Fibroblast of lung (primary cell): ENCODE measurements at regions not wholly inside any gene's neighbourhood (a gene's known extent, or its start where the extent isn't known, plus 50 kb on each side); places are given as distances from the start of the nearest gene placed in this dataset.
A peak's percentile ranks its signal among the peaks of the same experiment; 100 is the strongest.

Source experiments
- EZH2 ChIP-seq: IDR thresholded peaks from 2 replicates; pipeline ENCODE4 v1.5.1; 2012; ENCODE audit warnings: low read length, control low read depth, mild to moderate bottlenecking; ENCODE audit errors: missing control alignments
- TF ChIP-seq, protein P1 (sequence below), 2 donors: IDR thresholded peaks in 1 of 2; conservative IDR thresholded peaks in 1 of 2; 1 replicate in 1 of 2; 2 replicates in 1 of 2; pipeline ENCODE4 v1.5.1; 2011 to 2012; ENCODE audit warnings: low read length in 2 of 2, control low read depth in 1 of 2, inconsistent platforms in 1 of 2, low read depth in 1 of 2, mild to moderate bottlenecking in 1 of 2

DNA sequence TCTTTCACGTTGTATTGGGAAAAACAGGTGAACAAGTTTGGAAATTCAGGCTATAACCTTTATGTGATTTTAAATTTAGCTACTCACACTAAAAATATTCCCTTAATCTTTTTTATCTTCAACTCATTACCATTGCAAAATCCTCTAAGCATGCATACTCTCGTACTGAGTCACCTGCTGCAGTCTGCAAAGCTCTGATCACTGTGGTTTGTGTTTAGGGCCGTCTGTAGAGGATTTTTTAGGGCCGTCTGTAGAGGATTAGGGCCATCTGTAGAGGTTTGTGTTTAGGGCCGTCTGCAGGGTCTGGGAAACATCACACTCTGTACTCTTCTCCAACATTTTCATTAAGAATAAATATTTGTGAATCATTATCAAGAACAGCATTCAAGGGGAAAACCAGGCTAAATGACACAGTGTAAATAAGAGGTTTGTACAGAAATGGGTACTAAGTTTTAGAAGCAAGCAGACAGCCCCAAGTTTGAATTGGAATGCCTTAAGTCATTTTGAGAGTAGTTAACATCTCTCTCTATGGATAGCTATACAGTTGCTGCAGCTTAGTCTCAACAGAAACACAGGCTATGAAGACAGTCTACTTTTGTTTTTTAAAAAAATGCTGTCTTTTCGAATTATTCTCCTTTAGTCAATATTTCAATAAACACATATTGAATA is 155.0 kb upstream of the TSLP start:
- TF ChIP-seq, protein P1, sequence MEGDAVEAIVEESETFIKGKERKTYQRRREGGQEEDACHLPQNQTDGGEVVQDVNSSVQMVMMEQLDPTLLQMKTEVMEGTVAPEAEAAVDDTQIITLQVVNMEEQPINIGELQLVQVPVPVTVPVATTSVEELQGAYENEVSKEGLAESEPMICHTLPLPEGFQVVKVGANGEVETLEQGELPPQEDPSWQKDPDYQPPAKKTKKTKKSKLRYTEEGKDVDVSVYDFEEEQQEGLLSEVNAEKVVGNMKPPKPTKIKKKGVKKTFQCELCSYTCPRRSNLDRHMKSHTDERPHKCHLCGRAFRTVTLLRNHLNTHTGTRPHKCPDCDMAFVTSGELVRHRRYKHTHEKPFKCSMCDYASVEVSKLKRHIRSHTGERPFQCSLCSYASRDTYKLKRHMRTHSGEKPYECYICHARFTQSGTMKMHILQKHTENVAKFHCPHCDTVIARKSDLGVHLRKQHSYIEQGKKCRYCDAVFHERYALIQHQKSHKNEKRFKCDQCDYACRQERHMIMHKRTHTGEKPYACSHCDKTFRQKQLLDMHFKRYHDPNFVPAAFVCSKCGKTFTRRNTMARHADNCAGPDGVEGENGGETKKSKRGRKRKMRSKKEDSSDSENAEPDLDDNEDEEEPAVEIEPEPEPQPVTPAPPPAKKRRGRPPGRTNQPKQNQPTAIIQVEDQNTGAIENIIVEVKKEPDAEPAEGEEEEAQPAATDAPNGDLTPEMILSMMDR (conservative IDR thresholded peaks at IDR 0.05 in 1 of 2, IDR thresholded peaks at IDR 0.05 in 1 of 2; ENCODE audit: low read depth in 1 of 2, low read length in 2 of 2): peak in 1 of 2 donors; percentile 10
- no peak for TF ChIP-seq EZH2
